HepG2 (cell line): ENCODE measurements at regions not wholly inside any gene's neighbourhood (a gene's known extent, or its start where the extent isn't known, plus 50 kb on each side); places are given as distances from the start of the nearest gene placed in this dataset.

Experiments
- ATAC-seq: fragments of 200-7000 bp; cut with Tn5 transposase; 3 replicates; pipeline ENCODE4 v1.9.1; 2020; ENCODE audit warnings: mild to moderate bottlenecking, moderate library complexity
- BruUV-seq: library from RNA; stranded (reverse); fragments of 400-500 nt; replicated peaks from 2 replicates; lab custom pipeline; 2021; lab: Mats Ljungman, UMichigan
- CTCF ChIA-PET: fragments of 300-600 bp; formaldehyde crosslinking; extraction: SDS; loops from one replicate; lab custom pipeline; 2021; ENCODE audit warnings: low total read pairs, inconsistent platforms, low intra/inter-chr PET ratio; lab: Yijun Ruan, JAX
- POLR2A ChIA-PET: fragments of 350-600 bp; sonication (Branson Sonifier 250); formaldehyde crosslinking; loops from one replicate; lab custom pipeline; 2020; ENCODE audit warnings: antibody characterized with exemption, inconsistent platforms; lab: Yijun Ruan, JAX
- DNase-seq: peaks from one replicate; pipeline ENCODE4 v3.0.0-alpha.2; 2015; ENCODE audit warnings: low spot score
- FAIRE-seq: peaks from 3 replicates; lab custom pipeline; 2011; peaks lifted over from hg19 to GRCh38; lab: Jason Lieb, UNC
- H2AFZ ChIP-seq: one replicate; pipeline ENCODE4 v1.6.1; 2011; ENCODE audit warnings: low read length, inconsistent platforms
- H3K27ac ChIP-seq: fragments of 300-600 bp; 3 replicates; pipeline ENCODE4 v1.8.0; 2011; ENCODE audit warnings: mixed run types, mild to moderate bottlenecking, mixed read lengths, low read length, inconsistent platforms; ENCODE audit not compliant: insufficient read depth; ENCODE audit errors: extremely low read length
- H3K27me3 ChIP-seq, 2 experiments: fragments of 200-600 bp in 1 of 2; 2 replicates in 1 of 2; 3 replicates in 1 of 2; pipeline versions ENCODE4 v1.6.0 to v1.8.0; 2011; ENCODE audit warnings: low read length in 2 of 2, mild to moderate bottlenecking in 2 of 2, moderate library complexity in 2 of 2, inconsistent platforms in 1 of 2; ENCODE audit not compliant: insufficient read depth in 2 of 2, control insufficient read depth in 1 of 2
- H3K36me3 ChIP-seq, 2 experiments: fragments of 200-600 bp in 1 of 2; replicated peaks in 1 of 2; 2 replicates in 1 of 2; 3 replicates in 1 of 2; pipeline versions ENCODE4 v1.5.1 to v1.8.0; 2011; ENCODE audit warnings: low read length in 2 of 2, inconsistent platforms in 1 of 2; ENCODE audit not compliant: insufficient read depth in 2 of 2, control insufficient read depth in 1 of 2
- H3K4me1 ChIP-seq: 2 replicates; pipeline ENCODE4 v1.5.1; 2012; ENCODE audit warnings: low read length, inconsistent platforms; ENCODE audit not compliant: insufficient read depth
- H3K4me2 ChIP-seq: 2 replicates; pipeline ENCODE4 v1.6.0; 2011; ENCODE audit warnings: low read depth, low read length, inconsistent platforms
- H3K4me3 ChIP-seq, 3 experiments: fragments of 200-600 bp in 1 of 3; sonication (generic), shearing (Covaris generic) in 1 of 3; replicated peaks in 1 of 3; 2 replicates each; pipeline ENCODE4 v1.5.1; 2011 to 2016; ENCODE audit warnings: low read length in 3 of 3, inconsistent platforms in 2 of 3, low read depth in 2 of 3, mild to moderate bottlenecking in 2 of 3, control low read depth in 1 of 3, mixed read lengths in 1 of 3; ENCODE audit not compliant: insufficient read depth in 1 of 3
- H3K79me2 ChIP-seq: one replicate; pipeline ENCODE4 v1.6.1; 2011; ENCODE audit warnings: low read length, inconsistent platforms; ENCODE audit not compliant: insufficient read depth
- H3K9ac ChIP-seq: 2 replicates; pipeline ENCODE4 v1.6.0; 2011; ENCODE audit warnings: mild to moderate bottlenecking, low read depth, low read length, inconsistent platforms; ENCODE audit not compliant: insufficient read depth
- H3K9me3 ChIP-seq: 2 replicates; pipeline ENCODE4 v1.5.1; 2012; ENCODE audit warnings: mild to moderate bottlenecking, low read length
- H4K20me1 ChIP-seq: 2 replicates; pipeline ENCODE4 v1.6.0; 2011; ENCODE audit warnings: inconsistent platforms, mild to moderate bottlenecking, low read length, moderate library complexity; ENCODE audit not compliant: insufficient read depth
- BORCS8-MEF2B ChIP-seq: sonication (generic); formaldehyde crosslinking; IDR thresholded peaks from 2 replicates; pipeline ENCODE4 v1.8.0; 2022; ENCODE audit warnings: mild to moderate bottlenecking, missing genetic modification reagents
- CBX5 ChIP-seq: sonication (generic); formaldehyde crosslinking; IDR thresholded peaks from 2 replicates; pipeline ENCODE4 v1.4.0; 2020; ENCODE audit warnings: missing genetic modification reagents, borderline replicate concordance
- CSRNP2 ChIP-seq: sonication (generic); formaldehyde crosslinking; conservative IDR thresholded peaks from 2 replicates; pipeline ENCODE4 v1.8.0; 2022; ENCODE audit warnings: low read depth, missing genetic modification reagents
- NFKB2 ChIP-seq: sonication (generic); formaldehyde crosslinking; IDR thresholded peaks from 2 replicates; pipeline ENCODE4 v1.4.0; 2020; ENCODE audit warnings: missing genetic modification reagents, borderline replicate concordance
- RORA ChIP-seq: sonication (generic); formaldehyde crosslinking; IDR thresholded peaks from 2 replicates; pipeline ENCODE4 v1.5.0; 2020; ENCODE audit warnings: mild to moderate bottlenecking, missing genetic modification reagents, moderate library complexity
- SNAI1 ChIP-seq: sonication (generic); formaldehyde crosslinking; IDR thresholded peaks from 2 replicates; pipeline ENCODE4 v1.5.0; 2020; ENCODE audit warnings: mild to moderate bottlenecking, missing genetic modification reagents, borderline replicate concordance
- TARDBP ChIP-seq: sonication (generic); formaldehyde crosslinking; IDR thresholded peaks from 2 replicates; pipeline ENCODE4 v1.8.0; 2022; ENCODE audit warnings: mild to moderate bottlenecking, missing genetic modification reagents
- ZBTB2 ChIP-seq: sonication (generic); formaldehyde crosslinking; IDR thresholded peaks from 2 replicates; pipeline ENCODE4 v1.8.0; 2022; ENCODE audit warnings: low read depth, missing genetic modification reagents
- ZBTB37 ChIP-seq: sonication (generic); formaldehyde crosslinking; IDR thresholded peaks from 2 replicates; pipeline ENCODE4 v1.4.0; 2020; ENCODE audit warnings: mild to moderate bottlenecking, missing genetic modification reagents
- ZNF30 ChIP-seq: sonication (generic); formaldehyde crosslinking; IDR thresholded peaks from 2 replicates; pipeline ENCODE4 v1.5.0; 2020; ENCODE audit warnings: mild to moderate bottlenecking, missing genetic modification reagents
- ZNF543 ChIP-seq: sonication (generic); formaldehyde crosslinking; IDR thresholded peaks from 2 replicates; pipeline ENCODE4 v1.4.0; 2020; ENCODE audit warnings: mild to moderate bottlenecking, missing genetic modification reagents
- ZNF614 ChIP-seq: IDR thresholded peaks from 2 replicates; pipeline ENCODE4 v1.6.1; 2018; ENCODE audit warnings: missing biosample characterization, missing genetic modification reagents, inconsistent platforms, borderline replicate concordance
- ZNF660 ChIP-seq: sonication (generic); formaldehyde crosslinking; IDR thresholded peaks from 2 replicates; pipeline ENCODE4 v1.5.1; 2020; ENCODE audit warnings: mild to moderate bottlenecking, low read depth, missing genetic modification reagents, borderline replicate concordance
- ZXDC ChIP-seq: sonication (generic); formaldehyde crosslinking; IDR thresholded peaks from 2 replicates; pipeline ENCODE4 v1.5.0; 2020; ENCODE audit warnings: mild to moderate bottlenecking, missing genetic modification reagents
- WGBS: methylation state at CpG from one replicate; pipeline ENCODE4 v1.1.6; 2017; ENCODE audit warnings: low lambda C conversion rate; 5-methylcytosine and 5-hydroxymethylcytosine counted together
- in situ Hi-C: cut with HindIII; loops from 2 replicates; pipeline ENCODE4 v1.10.0; 2017; ENCODE audit warnings: low pct_unique_long_range_greater_than_20kb; ENCODE audit not compliant: extremely low pct_ligation_motif_present
- intact Hi-C: fragments of 100-400 bp; cut with micrococcal nuclease; formaldehyde crosslinking; loops from one replicate; pipeline ENCODE4 v1.10.0; 2022; ENCODE audit not compliant: unreplicated experiment

GRCh38 chr2:8447610-8448221 lies 234.1 kb upstream of the ID2 start (continued):
- TF ChIP-seq NFKB2 (CRISPR knock-in tag) (no peak), ZNF543 (CRISPR knock-in tag) (no peak), ZBTB2 (no peak)
- TF ChIP-seq, all 625 proteins: peak for 0

GRCh38 chr2:8448824-8449556 lies 232.9 kb upstream of the ID2 start:
- Histone ChIP-seq H3K27me3 (peaks cover 0 to 2% of the 10 kb centered on the region in 2 experiments; a peak in 1 of 5 replicates), H3K9ac (no peak overlapping the region), H4K20me1 (no peaks in the 10 kb centered on the region), H3K79me2 (no peaks in the 10 kb centered on the region), H3K27ac (no peak overlapping the region), H3K4me3 (no peak overlapping the region), H3K4me2 (no peak overlapping the region), H3K36me3 (no peaks in the 10 kb centered on the region), H3K9me3 (no peaks in the 10 kb centered on the region), H2AFZ (no peak overlapping the region), H3K4me1 (no peaks in the 10 kb centered on the region)
- no peak for TF ChIP-seq ZBTB37
- TF ChIP-seq TARDBP (CRISPR knock-in tag) = no peak
- no peak for TF ChIP-seq BORCS8-MEF2B (CRISPR knock-in tag)
- no peak for TF ChIP-seq ZNF660
- TF ChIP-seq SNAI1 (CRISPR knock-in tag) = no peak
- TF ChIP-seq ZNF30 (CRISPR knock-in tag) = no peak
- no peak for TF ChIP-seq CBX5 (CRISPR knock-in tag)
- TF ChIP-seq CSRNP2 (CRISPR knock-in tag) = no peak
- TF ChIP-seq ZXDC (CRISPR knock-in tag) = no peak
- no peak for TF ChIP-seq ZNF614 (CRISPR knock-in tag)
- TF ChIP-seq RORA (CRISPR knock-in tag) = no peak
- WGBS = 48% methylated on average over 10 of the region's 10 CpGs
- no TSS peak for BruUV-seq
- DNase-seq = no peak
- in situ Hi-C loops = no loop called here
- ChIA-PET CTCF (no interaction called here), POLR2A (no interaction called here)
- intact Hi-C loops = no loop called here
- ATAC-seq = no peak
- FAIRE-seq = no peak
